SK-N-SH (cell line): ENCODE measurements at regions not wholly inside any gene's neighbourhood (a gene's known extent, or its start where the extent isn't known, plus 50 kb on each side); places are given as distances from the start of the nearest gene placed in this dataset.

Source experiments
- CTCF ChIA-PET: fragments of 300-600, 350-600 bp; formaldehyde crosslinking; extraction: SDS; loops from one replicate; lab custom pipeline; 2021; lab: Yijun Ruan, JAX
- POLR2A ChIA-PET: fragments of 350-600 bp; sonication (Branson Sonifier 250); formaldehyde crosslinking; extraction: SDS; loops from one replicate; lab custom pipeline; 2020; ENCODE audit warnings: antibody characterized with exemption, inconsistent platforms; lab: Yijun Ruan, JAX
- DNase-seq: peaks from one replicate; pipeline ENCODE4 v3.0.0; 2012
- H2AFZ ChIP-seq: fragments of 200-600 bp; sonication (generic); 2 replicates; pipeline ENCODE4 v1.8.1; 2016; ENCODE audit warnings: antibody characterized with exemption, mild to moderate bottlenecking, low read depth
- H3F3A ChIP-seq: fragments of 200-600 bp; sonication (generic); replicated peaks from 2 replicates; pipeline ENCODE3; 2016; ENCODE audit warnings: antibody characterized with exemption, mild to moderate bottlenecking; ENCODE audit not compliant: insufficient read depth
- H3K27ac ChIP-seq, 2 experiments: fragments of 200-500 bp in 1 of 2; fragments of 200-600 bp in 1 of 2; sonication (Bioruptor generic) in 1 of 2; sonication (generic), shearing (Covaris generic) in 1 of 2; 2 replicates each; pipeline versions ENCODE4 v1.5.1 to v1.6.1; 2014 to 2016; ENCODE audit warnings: low read depth in 2 of 2, inconsistent platforms in 1 of 2, low read length in 1 of 2, mild to moderate bottlenecking in 1 of 2, mixed read lengths in 1 of 2
- H3K27me3 ChIP-seq: fragments of 200-600 bp; sonication (generic), shearing (Covaris generic); 2 replicates; pipeline ENCODE4 v1.6.1; 2016; ENCODE audit warnings: mixed run types; ENCODE audit not compliant: insufficient read depth
- H3K36me3 ChIP-seq, 2 experiments: fragments of 200-500 bp in 1 of 2; fragments of 200-600 bp in 1 of 2; sonication (Bioruptor generic) in 1 of 2; sonication (generic) in 1 of 2; replicated peaks in 1 of 2; 2 replicates each; pipeline versions ENCODE3 to v1.5.1; 2014 to 2016; ENCODE audit warnings: low read length in 1 of 2, mild to moderate bottlenecking in 1 of 2; ENCODE audit not compliant: insufficient read depth in 2 of 2, control insufficient read depth in 1 of 2
- H3K4me1 ChIP-seq, 2 experiments: fragments of 200-500 bp in 1 of 2; fragments of 200-600 bp in 1 of 2; sonication (Bioruptor generic) in 1 of 2; sonication (generic), shearing (Covaris generic) in 1 of 2; 2 replicates each; pipeline versions ENCODE4 v1.5.1 to v1.6.1; 2014 to 2016; ENCODE audit warnings: low read depth in 1 of 2, low read length in 1 of 2, mixed run types in 1 of 2; ENCODE audit not compliant: insufficient read depth in 2 of 2, control insufficient read depth in 1 of 2
- H3K4me2 ChIP-seq: fragments of 200-600 bp; sonication (generic), shearing (Covaris generic); 2 replicates; pipeline ENCODE4 v1.6.1; 2017; ENCODE audit warnings: mixed run types
- H3K4me3 ChIP-seq, 2 experiments: fragments of 200-500 bp in 1 of 2; fragments of 200-600 bp in 1 of 2; sonication (Bioruptor generic) in 1 of 2; sonication (generic), shearing (Covaris generic) in 1 of 2; 2 replicates each; pipeline versions ENCODE4 v1.5.1 to v1.8.1; 2014 to 2016; ENCODE audit warnings: low read depth in 2 of 2, inconsistent platforms in 1 of 2, low read length in 1 of 2, mild to moderate bottlenecking in 1 of 2, mixed read lengths in 1 of 2, moderate library complexity in 1 of 2
- H3K79me2 ChIP-seq: fragments of 200-600 bp; sonication (generic); 2 replicates; pipeline ENCODE4 v1.8.1; 2017; ENCODE audit warnings: mild to moderate bottlenecking; ENCODE audit not compliant: insufficient read depth
- H3K9ac ChIP-seq: fragments of 200-600 bp; sonication (generic); 2 replicates; pipeline ENCODE4 v1.6.1; 2017; ENCODE audit warnings: mixed run types
- H3K9me2 ChIP-seq: fragments of 200-600 bp; sonication (generic); 2 replicates; pipeline ENCODE4 v1.6.1; 2017; ENCODE audit warnings: mixed run types
- H3K9me3 ChIP-seq: fragments of 200-600 bp; sonication (generic); 2 replicates; pipeline ENCODE4 v1.6.1; 2017; ENCODE audit warnings: mixed run types, mild to moderate bottlenecking, moderate library complexity
- H4K20me1 ChIP-seq: fragments of 200-600 bp; sonication (generic); 2 replicates; pipeline ENCODE4 v1.6.1; 2017; ENCODE audit warnings: mild to moderate bottlenecking, mixed run types; ENCODE audit not compliant: insufficient read depth
- EP300 ChIP-seq, 2 experiments: IDR thresholded peaks; 2 replicates each; pipeline versions ENCODE4 v1.4.0 to v1.6.1; 2012; ENCODE audit warnings: borderline replicate concordance in 1 of 2, low read depth in 1 of 2, low read length in 1 of 2
- FOSL2 ChIP-seq: IDR thresholded peaks from 2 replicates; pipeline ENCODE4 v1.4.0; 2012; ENCODE audit warnings: low read depth, mild to moderate bottlenecking, moderate library complexity, borderline replicate concordance
- FOXJ3 ChIP-seq: sonication (generic); formaldehyde crosslinking; IDR thresholded peaks from 2 replicates; pipeline ENCODE4 v1.5.1; 2020; ENCODE audit warnings: mild to moderate bottlenecking, missing genetic modification reagents
- MEF2A ChIP-seq: IDR thresholded peaks from 2 replicates; pipeline ENCODE4 v1.4.0; 2012; ENCODE audit warnings: low read depth, borderline replicate concordance
- NFIC ChIP-seq: IDR thresholded peaks from 2 replicates; pipeline ENCODE4 v1.4.0; 2012; ENCODE audit warnings: borderline replicate concordance
- RFX5 ChIP-seq: IDR thresholded peaks from 2 replicates; pipeline ENCODE4 v1.6.1; 2012; ENCODE audit warnings: mild to moderate bottlenecking, improper control_type of control experiment, low read length
- RXRA ChIP-seq: IDR thresholded peaks from 2 replicates; pipeline ENCODE4 v1.4.0; 2012; ENCODE audit warnings: low read depth, mild to moderate bottlenecking, borderline replicate concordance
- SIN3A ChIP-seq: IDR thresholded peaks from 2 replicates; pipeline ENCODE4 v1.6.1; 2012; ENCODE audit warnings: low read depth, mild to moderate bottlenecking, low read length, moderate library complexity, borderline replicate concordance
- TAF1 ChIP-seq: IDR thresholded peaks from 2 replicates; pipeline ENCODE4 v1.6.1; 2012; ENCODE audit warnings: low read depth, mild to moderate bottlenecking, low read length, moderate library complexity, borderline replicate concordance
- TCF12 ChIP-seq: IDR thresholded peaks from 2 replicates; pipeline ENCODE4 v1.4.0; 2012
- USF2 ChIP-seq: fragments of 150-350 bp; IDR thresholded peaks from 2 replicates; pipeline ENCODE4 v1.6.1; 2017; ENCODE audit warnings: antibody characterized with exemption, low read length, low read depth, borderline replicate concordance
- ZBTB33 ChIP-seq: IDR thresholded peaks from 2 replicates; pipeline ENCODE4 v1.4.0; 2012; ENCODE audit warnings: low read depth, borderline replicate concordance
- WGBS: methylation state at CpG from one replicate; pipeline ENCODE4 v1.1.6; 2017; ENCODE audit warnings: low lambda C conversion rate; 5-methylcytosine and 5-hydroxymethylcytosine counted together
- TF ChIP-seq, protein P1 (sequence below): IDR thresholded peaks from 2 replicates; pipeline ENCODE4; 2012
- TF ChIP-seq, protein P2 (sequence below): IDR thresholded peaks from 2 replicates; pipeline ENCODE4 v1.4.0; 2012; ENCODE audit warnings: low read depth

- no peaks in the 10 kb centered on the region for H3K36me3 ChIP-seq
- H3K4me2 ChIP-seq = no peak overlapping the region
- no peak overlapping the region for H3K9ac ChIP-seq
- H2AFZ ChIP-seq = no peak overlapping the region
- H3K27ac ChIP-seq = no peak overlapping the region
- CTCF ChIA-PET = no interaction called here
- no peak overlapping the region for H3K4me3 ChIP-seq
- H3K4me1 ChIP-seq = no peaks in the 10 kb centered on the region
- 73% methylated on average over 5 of the region's 5 CpGs for WGBS
- H3K79me2 ChIP-seq = no peaks in the 10 kb centered on the region
- H3K27me3 ChIP-seq = no peaks in the 10 kb centered on the region
- no peaks in the 10 kb centered on the region for H3F3A ChIP-seq
- TF ChIP-seq ZBTB33 (no peak), EP300 (IDR thresholded peaks at IDR 0.05; ENCODE audit: borderline replicate concordance in 1 of 2, low read depth in 1 of 2, low read length in 1 of 2) (no peak), SIN3A (no peak), RFX5 (no peak), RXRA (no peak), USF2 (no peak), TAF1 (no peak), FOXJ3 (CRISPR knock-in tag) (no peak), TCF12 (no peak), MEF2A (no peak), NFIC (no peak), FOSL2 (no peak)
- TF ChIP-seq, protein P1, sequence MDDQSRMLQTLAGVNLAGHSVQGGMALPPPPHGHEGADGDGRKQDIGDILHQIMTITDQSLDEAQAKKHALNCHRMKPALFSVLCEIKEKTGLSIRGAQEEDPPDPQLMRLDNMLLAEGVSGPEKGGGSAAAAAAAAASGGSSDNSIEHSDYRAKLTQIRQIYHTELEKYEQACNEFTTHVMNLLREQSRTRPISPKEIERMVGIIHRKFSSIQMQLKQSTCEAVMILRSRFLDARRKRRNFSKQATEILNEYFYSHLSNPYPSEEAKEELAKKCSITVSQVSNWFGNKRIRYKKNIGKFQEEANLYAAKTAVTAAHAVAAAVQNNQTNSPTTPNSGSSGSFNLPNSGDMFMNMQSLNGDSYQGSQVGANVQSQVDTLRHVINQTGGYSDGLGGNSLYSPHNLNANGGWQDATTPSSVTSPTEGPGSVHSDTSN = no peak
- TF ChIP-seq, protein P2, sequence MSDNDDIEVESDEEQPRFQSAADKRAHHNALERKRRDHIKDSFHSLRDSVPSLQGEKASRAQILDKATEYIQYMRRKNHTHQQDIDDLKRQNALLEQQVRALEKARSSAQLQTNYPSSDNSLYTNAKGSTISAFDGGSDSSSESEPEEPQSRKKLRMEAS = no peak
- POLR2A ChIA-PET = no interaction called here
- H3K9me3 ChIP-seq = no peaks in the 10 kb centered on the region
- DNase-seq = no peak
- no peaks in the 10 kb centered on the region for H4K20me1 ChIP-seq
- H3K9me2 ChIP-seq = no peaks in the 10 kb centered on the region; the same call in 1 of the 2 replicates
These were observed 153.2 kb upstream of the CCDC179 start for GRCh38 chr11:23013509-23013908.
